Astrocyte of the spinal cord (primary cell): ENCODE measurements at regions not wholly inside any gene's neighbourhood (a gene's known extent, or its start where the extent isn't known, plus 50 kb on each side); places are given as distances from the start of the nearest gene placed in this dataset.

ENCODE experiments used
- DNase-seq: peaks from one replicate; pipeline ENCODE4 v3.0.0; 2011; ENCODE audit warnings: low read depth, low spot score
- H3K4me3 ChIP-seq: 2 replicates; pipeline ENCODE4 v1.5.1; 2011; ENCODE audit warnings: low read depth, mild to moderate bottlenecking, low read length, moderate library complexity
- CTCF ChIP-seq: IDR thresholded peaks from 2 replicates; pipeline ENCODE4 v1.5.1; 2012; ENCODE audit warnings: low read depth, mild to moderate bottlenecking, low read length, inconsistent platforms
- in situ Hi-C: cut with HindIII; loops from 2 replicates; pipeline ENCODE4 v1.10.0; 2017; ENCODE audit warnings: low sequenced_read_pairs

DNA sequence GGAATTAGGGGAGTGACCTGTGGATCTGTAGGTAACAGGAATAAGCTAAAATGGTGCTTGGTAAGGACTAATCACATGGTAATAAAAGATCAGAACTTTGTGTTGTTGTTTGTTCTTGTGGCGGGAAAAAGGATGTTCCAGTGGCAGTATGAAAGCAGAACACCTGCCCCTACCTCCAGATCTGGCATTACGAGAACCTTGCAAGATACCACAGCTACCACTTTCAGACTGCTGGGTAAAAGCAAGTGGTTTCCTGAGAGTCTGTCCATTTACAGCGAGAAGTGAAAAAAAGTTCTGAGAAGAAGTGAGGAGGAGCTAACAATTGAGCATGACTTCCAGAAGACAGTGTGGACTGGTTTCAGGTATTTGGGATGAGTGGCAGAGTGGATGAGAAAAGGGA, 252.5 kb downstream of the TLE4 start:
- no peak for TF ChIP-seq CTCF
- DNase-seq: no peak
- no peak overlapping the region for H3K4me3 ChIP-seq
- in situ Hi-C loops: no loop called here

DNA sequence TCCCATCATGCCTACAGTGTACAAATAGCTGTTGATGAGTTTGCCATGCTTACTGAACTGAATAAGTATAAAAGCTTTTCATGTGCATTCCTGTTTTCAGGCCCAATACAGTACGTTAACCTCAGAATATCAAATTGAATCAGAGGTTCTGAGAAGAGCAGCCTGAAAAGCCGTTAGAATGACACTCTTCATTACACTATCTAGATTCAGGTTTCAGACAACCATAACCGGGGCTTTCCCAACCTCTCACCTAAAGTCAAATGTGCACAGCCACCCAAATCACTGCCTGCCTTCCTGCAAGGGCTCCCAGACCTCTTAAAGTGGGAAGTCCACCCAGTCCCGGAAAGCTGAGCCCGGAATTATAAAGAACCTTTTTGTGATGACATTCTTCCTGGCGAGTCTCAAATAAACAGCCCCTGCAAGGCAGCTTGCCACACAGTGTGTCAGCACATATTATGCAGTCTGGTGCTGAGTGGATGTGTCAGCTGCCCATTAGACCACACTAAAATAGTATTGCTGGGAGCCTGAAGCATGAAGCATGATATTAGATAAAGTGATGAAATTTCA, 245.8 kb downstream of the TLE4 start:
- no peak for DNase-seq
- in situ Hi-C loops: no loop called here
- H3K4me3 ChIP-seq: no peak overlapping the region
- TF ChIP-seq CTCF: no peak

DNA sequence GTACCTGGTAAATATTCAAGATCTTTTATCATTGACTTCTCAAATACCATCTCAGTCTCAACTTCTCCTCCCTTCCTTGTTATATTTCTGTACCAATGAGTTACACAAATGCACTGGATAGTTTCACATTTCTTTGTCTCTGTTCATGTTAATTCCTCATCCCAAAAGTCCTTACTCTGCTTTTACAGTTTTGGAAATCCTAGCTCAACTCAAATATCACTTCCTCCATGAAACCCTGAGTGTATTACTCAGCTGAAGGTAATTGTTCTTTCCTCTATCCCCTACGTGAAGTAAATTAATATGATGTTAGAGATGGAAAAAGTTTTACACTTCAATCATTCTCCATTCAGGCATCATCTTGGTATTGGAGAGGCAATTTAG, 241.5 kb downstream of the TLE4 start:
- DNase-seq: no peak
- no peak for TF ChIP-seq CTCF
- in situ Hi-C loops: no loop called here
- no peak overlapping the region for H3K4me3 ChIP-seq

DNA sequence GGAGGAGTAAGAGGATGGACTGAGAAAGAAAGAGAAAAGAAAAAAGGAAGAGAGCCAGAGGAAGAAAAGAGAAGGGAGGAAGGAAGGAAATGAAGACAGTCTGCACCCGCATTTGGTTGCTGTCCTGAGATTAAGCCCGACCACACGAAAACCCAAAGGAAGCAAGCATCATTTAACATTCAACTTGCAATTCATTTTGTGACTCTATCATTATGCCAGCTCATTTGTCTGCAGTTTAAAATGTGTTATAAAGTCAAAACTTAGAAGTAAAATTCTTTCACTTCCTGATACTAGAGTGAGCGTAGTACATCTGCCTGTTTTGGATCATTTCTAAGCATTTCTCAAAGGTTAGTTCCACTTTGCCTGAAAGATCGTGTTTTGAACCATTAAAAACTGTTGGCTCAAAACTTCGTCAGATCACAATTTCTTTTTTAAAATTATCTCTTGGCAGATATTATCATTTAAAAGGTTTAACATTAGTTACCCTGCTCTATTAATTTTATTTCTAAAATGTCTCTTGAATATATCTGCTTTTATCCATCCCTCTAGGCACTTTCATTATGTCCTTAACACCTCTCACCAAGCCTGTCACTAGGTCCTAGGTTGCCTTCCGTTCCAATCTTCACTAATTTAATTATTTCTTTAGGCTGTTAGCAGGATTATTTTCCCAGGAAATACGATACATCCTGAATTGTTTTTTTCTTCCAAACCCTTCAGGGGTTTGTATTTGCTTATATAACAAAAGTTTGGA, 240.9 kb downstream of the TLE4 start:
- DNase-seq: no peak
- H3K4me3 ChIP-seq: no peak overlapping the region
- in situ Hi-C loops: no loop called here
- no peak for TF ChIP-seq CTCF

- in situ Hi-C loops: no loop called here
- no peak overlapping the region for H3K4me3 ChIP-seq
- DNase-seq: no peak
- no peak for TF ChIP-seq CTCF
Measured at GRCh38 chr9:79812099-79812498, 240.3 kb downstream of the TLE4 start.

- DNase-seq: peak; percentile 90
- in situ Hi-C loops: no loop called here
- H3K4me3 ChIP-seq: no peak overlapping the region
- no peak for TF ChIP-seq CTCF
Measured at GRCh38 chr9:79809931-79810330, 238.2 kb downstream of the TLE4 start.
